WTC11 (cell line): ENCODE measurements at regions not wholly inside any gene's neighbourhood (a gene's known extent, or its start where the extent isn't known, plus 50 kb on each side); places are given as distances from the start of the nearest gene placed in this dataset.

Source experiments
- ATAC-seq: fragments of 200-7000 bp; cut with Tn5 transposase; 2 replicates; pipeline ENCODE4 v1.10.0; 2021; ENCODE audit warnings: mild to moderate bottlenecking, moderate library complexity
- CTCF ChIA-PET: fragments of 300-600 bp; sonication (Branson Sonifier 250); formaldehyde crosslinking; loops from one replicate; lab custom pipeline; 2021; ENCODE audit warnings: antibody characterized with exemption; lab: Charles Lee
- POLR2A ChIA-PET: fragments of 350-600 bp; sonication (Branson Sonifier 250); formaldehyde crosslinking; loops from one replicate; lab custom pipeline; 2021; ENCODE audit warnings: antibody characterized with exemption; lab: Charles Lee
- DNase-seq: peaks from one replicate; pipeline ENCODE4 v3.0.0; 2021; ENCODE audit warnings: low spot score
- H3K27ac Mint-ChIP-seq: 2 replicates; pipeline ENCODE4 v1.8.0; 2021; ENCODE audit warnings: mixed read lengths
- H3K27me3 Mint-ChIP-seq: 2 replicates; pipeline ENCODE4 v1.8.0; 2021; ENCODE audit warnings: low read depth, mild to moderate bottlenecking, moderate library complexity, mixed read lengths
- H3K36me3 Mint-ChIP-seq: 2 replicates; pipeline ENCODE4 v1.8.0; 2021; ENCODE audit warnings: mixed read lengths
- H3K4me1 Mint-ChIP-seq: 2 replicates; pipeline ENCODE4 v1.8.0; 2022; ENCODE audit warnings: mixed read lengths
- H3K4me3 Mint-ChIP-seq: 2 replicates; pipeline ENCODE4 v1.8.0; 2021; ENCODE audit warnings: mild to moderate bottlenecking, moderate library complexity, mixed read lengths
- H3K9me3 Mint-ChIP-seq: 2 replicates; pipeline ENCODE4 v1.8.0; 2021; ENCODE audit warnings: mixed read lengths
- CDX4 ChIP-seq: fragments of 250-450 bp; sonication (Bioruptor Pico); IDR thresholded peaks from 2 replicates; pipeline ENCODE4 v1.9.0; 2021; ENCODE audit warnings: moderate library complexity, mild to moderate bottlenecking, inconsistent platforms, borderline replicate concordance
- FOXJ3 ChIP-seq: sonication (generic); formaldehyde crosslinking; IDR thresholded peaks from 2 replicates; pipeline ENCODE4 v1.9.0; 2021; ENCODE audit warnings: missing genetic modification reagents, mild to moderate bottlenecking, borderline replicate concordance
- FOXP4 ChIP-seq: sonication (generic); formaldehyde crosslinking; IDR thresholded peaks from 2 replicates; pipeline ENCODE4 v1.8.0; 2022; ENCODE audit warnings: mild to moderate bottlenecking, missing genetic modification reagents
- GRHL2 ChIP-seq: fragments of 250-450 bp; sonication (Bioruptor Pico); IDR thresholded peaks from 2 replicates; pipeline ENCODE4 v1.8.0; 2022; ENCODE audit warnings: mild to moderate bottlenecking, moderate library complexity; ENCODE audit not compliant: insufficient replicate concordance, severe bottlenecking
- IRF1 ChIP-seq: sonication (generic); formaldehyde crosslinking; IDR thresholded peaks from 2 replicates; pipeline ENCODE4 v1.8.0; 2023; ENCODE audit warnings: missing genetic modification reagents
- MXD4 ChIP-seq: fragments of 250-450 bp; sonication (Bioruptor Pico); IDR thresholded peaks from 2 replicates; pipeline ENCODE4 v1.8.0; 2021; ENCODE audit warnings: mild to moderate bottlenecking, moderate library complexity, borderline replicate concordance
- MYBL2 ChIP-seq: sonication (generic); formaldehyde crosslinking; IDR thresholded peaks from 2 replicates; pipeline ENCODE4 v1.8.1; 2023; ENCODE audit warnings: mild to moderate bottlenecking, moderate library complexity, missing genetic modification reagents
- NFE2L1 ChIP-seq: sonication (generic); formaldehyde crosslinking; IDR thresholded peaks from 2 replicates; pipeline ENCODE4 v1.8.1; 2023; ENCODE audit warnings: missing genetic modification reagents
- NR1H2 ChIP-seq: sonication (generic); formaldehyde crosslinking; IDR thresholded peaks from 2 replicates; pipeline ENCODE4 v1.9.0; 2021; ENCODE audit warnings: mild to moderate bottlenecking, moderate library complexity, missing genetic modification reagents
- SOX15 ChIP-seq: fragments of 250-450 bp; sonication (Bioruptor Pico); IDR thresholded peaks from 2 replicates; pipeline ENCODE4 v1.9.0; 2021; ENCODE audit warnings: mild to moderate bottlenecking
- TEAD4 ChIP-seq: sonication (generic); formaldehyde crosslinking; IDR thresholded peaks from 2 replicates; pipeline ENCODE4 v1.8.0; 2022; ENCODE audit warnings: mild to moderate bottlenecking, missing genetic modification reagents
- USF1 ChIP-seq: sonication (generic); formaldehyde crosslinking; IDR thresholded peaks from 2 replicates; pipeline ENCODE4 v1.8.0; 2022; ENCODE audit warnings: mild to moderate bottlenecking, missing genetic modification reagents
- ZBTB21 ChIP-seq: sonication (generic); formaldehyde crosslinking; IDR thresholded peaks from 2 replicates; pipeline ENCODE4 v1.8.1; 2023; ENCODE audit warnings: mild to moderate bottlenecking, missing genetic modification reagents, borderline replicate concordance
- ZBTB43 ChIP-seq: sonication (generic); formaldehyde crosslinking; IDR thresholded peaks from 2 replicates; pipeline ENCODE4 v1.8.1; 2023; ENCODE audit warnings: mild to moderate bottlenecking, missing genetic modification reagents
- ZNF121 ChIP-seq: sonication (generic); formaldehyde crosslinking; IDR thresholded peaks from 2 replicates; pipeline ENCODE4 v1.8.0; 2023; ENCODE audit warnings: missing genetic modification reagents
- ZNF219 ChIP-seq: sonication (generic); formaldehyde crosslinking; IDR thresholded peaks from 2 replicates; pipeline ENCODE4 v1.8.0; 2023; ENCODE audit warnings: missing genetic modification reagents, mild to moderate bottlenecking, borderline replicate concordance
- ZNF396 ChIP-seq: fragments of 250-450 bp; sonication (Bioruptor Pico); IDR thresholded peaks from 2 replicates; pipeline ENCODE4 v1.8.0; 2021; ENCODE audit warnings: mild to moderate bottlenecking, moderate library complexity, borderline replicate concordance
- ZNF423 ChIP-seq: fragments of 250-450 bp; sonication (Bioruptor Pico); IDR thresholded peaks from 2 replicates; pipeline ENCODE4 v2.1.2; 2022; ENCODE audit warnings: mild to moderate bottlenecking, moderate library complexity
- ZNF532 ChIP-seq: fragments of 250-450 bp; sonication (Bioruptor Pico); IDR thresholded peaks from 2 replicates; pipeline ENCODE4 v1.9.0; 2021; ENCODE audit warnings: mild to moderate bottlenecking, borderline replicate concordance
- ZNF671 ChIP-seq: fragments of 250-450 bp; sonication (Bioruptor Pico); IDR thresholded peaks from 2 replicates; pipeline ENCODE4 v1.8.0; 2021; ENCODE audit warnings: mild to moderate bottlenecking

- no peak for DNase-seq
- CTCF ChIA-PET, result no interaction called here
- no peak overlapping the region for H3K4me3 Mint-ChIP-seq
- H3K27ac Mint-ChIP-seq, result no peak overlapping the region
- TF ChIP-seq ZNF396 (CRISPR knock-in tag), result no peak
- no peak for TF ChIP-seq FOXP4 (CRISPR knock-in tag)
- no peak for TF ChIP-seq IRF1 (CRISPR knock-in tag)
- H3K9me3 Mint-ChIP-seq, result no peaks in the 10 kb centered on the region
- POLR2A ChIA-PET, result no interaction called here
- H3K27me3 Mint-ChIP-seq, result peaks cover 4% of the 10 kb centered on the region; the same call in 1 of the 2 replicates
- no peaks in the 10 kb centered on the region for H3K36me3 Mint-ChIP-seq
- H3K4me1 Mint-ChIP-seq, result no peaks in the 10 kb centered on the region; the same call in 1 of the 2 replicates
- no peak for ATAC-seq
Measured at GRCh38 chr2:71878626-71879508, 268.8 kb downstream of the CYP26B1 start.

- Mint-ChIP-seq H3K9me3 (no peaks in the 10 kb centered on the region), H3K4me1 (no peaks in the 10 kb centered on the region), H3K36me3 (no peaks in the 10 kb centered on the region), H3K4me3 (no peak overlapping the region), H3K27ac (no peak overlapping the region), H3K27me3 (peaks cover 8% of the 10 kb centered on the region)
- POLR2A ChIA-PET, result no interaction called here
- ATAC-seq (no peak), DNase-seq (no peak)
- no peak for TF ChIP-seq SOX15 (CRISPR knock-in tag)
- TF ChIP-seq ZNF423 (CRISPR knock-in tag), result no peak
- TF ChIP-seq GRHL2 (CRISPR knock-in tag), result no peak
- TF ChIP-seq NR1H2 (CRISPR knock-in tag), result no peak
- no peak for TF ChIP-seq MXD4
- no peak for TF ChIP-seq ZBTB43 (CRISPR knock-in tag)
- no peak for TF ChIP-seq ZNF121
- TF ChIP-seq TEAD4 (CRISPR knock-in tag), result no peak
- no peak for TF ChIP-seq ZNF219 (CRISPR knock-in tag)
- no peak for TF ChIP-seq MYBL2 (CRISPR knock-in tag)
- no peak for TF ChIP-seq NFE2L1
- no peak for TF ChIP-seq USF1 (CRISPR knock-in tag)
- no peak for TF ChIP-seq ZBTB21
- no peak for TF ChIP-seq FOXP4 (CRISPR knock-in tag)
- no peak for TF ChIP-seq FOXJ3 (CRISPR knock-in tag)
- TF ChIP-seq ZNF532 (CRISPR knock-in tag), result no peak
- no peak for TF ChIP-seq ZNF671
- no peak for TF ChIP-seq CDX4 (CRISPR knock-in tag)
- CTCF ChIA-PET, result no interaction called here
Measured at GRCh38 chr2:71877636-71878035, 270.0 kb downstream of the CYP26B1 start.
